Transverse colon (tissue), 4 donors: ENCODE measurements at regions not wholly inside any gene's neighbourhood (a gene's known extent, or its start where the extent isn't known, plus 50 kb on each side); places are given as distances from the start of the nearest gene placed in this dataset.

Experiments used
- CTCF ChIP-seq, 5 experiments: fragments of 200-600 bp in 3 of 5; fragments of 450-650 bp in 2 of 5; sonication (generic) in 3 of 5; IDR thresholded peaks; 1 replicate in 2 of 5; 2 replicates in 3 of 5; pipeline ENCODE4 v1.5.1; 2016 to 2017; ENCODE audit warnings: antibody characterized with exemption in 5 of 5, inconsistent platforms in 3 of 5, mild to moderate bottlenecking in 2 of 5, moderate library complexity in 1 of 5
- POLR2A ChIP-seq: fragments of 450-650 bp; IDR thresholded peaks from one replicate; pipeline ENCODE4 v1.6.1; 2016; ENCODE audit warnings: antibody characterized with exemption, mild to moderate bottlenecking, moderate library complexity
- POLR2AphosphoS5 ChIP-seq, 3 donors: sonication (generic); formaldehyde crosslinking; IDR thresholded peaks; one replicate each; pipeline ENCODE4 v1.6.1; 2016; ENCODE audit warnings: antibody characterized with exemption in 3 of 3

GRCh38 chr16:79903471-79903870, 302.9 kb upstream of the MAF start:
- TF ChIP-seq CTCF (IDR thresholded peaks at IDR 0.05): no peak
- TF ChIP-seq POLR2AphosphoS5 (IDR thresholded peaks at IDR 0.05): no peak
- TF ChIP-seq POLR2A: no peak
